ENCODE measurements at regions not wholly inside any gene's neighbourhood (a gene's known extent, or its start where the extent isn't known, plus 50 kb on each side); places are given as distances from the start of the nearest gene placed in this dataset.

- TF ChIP-seq E4F1 (CRISPR knock-in tag; IDR thresholded peaks at IDR 0.05; ENCODE audit: borderline replicate concordance) (no peak), HES1 (IDR thresholded peaks at IDR 0.05; ENCODE audit: low read depth) (peak; percentile 76), CBX5 (IDR thresholded peaks at IDR 0.05; ENCODE audit: borderline replicate concordance, low read depth) (no peak), NBN (IDR thresholded peaks at IDR 0.05; ENCODE audit: low read depth) (peak; percentile 76), ZNF24 (IDR thresholded peaks at IDR 0.05) (no peak; the same call in 1 of the 2 replicates), ZNF212 (CRISPR knock-in tag; IDR thresholded peaks at IDR 0.05) (no peak), MLX (CRISPR knock-in tag; conservative IDR thresholded peaks at IDR 0.05) (no peak), CBFB (CRISPR knock-in tag; IDR thresholded peaks at IDR 0.05) (0 out of 2 replicates have a peak, but pooled peaks have one; percentile 28), NR2F6 (CRISPR knock-in tag; IDR thresholded peaks at IDR 0.05) (no peak), ZNF384 (IDR thresholded peaks at IDR 0.05; ENCODE audit: low read depth, low read length) (no peak), PML (IDR thresholded peaks at IDR 0.05; ENCODE audit: low read length) (peak; percentile 86), ZNF41 (CRISPR knock-in tag; conservative IDR thresholded peaks at IDR 0.05) (no peak), ZFPM2 (CRISPR knock-in tag; IDR thresholded peaks at IDR 0.05) (no peak), EGR1 (conservative IDR thresholded peaks at IDR 0.05) (no peak), SRSF7 (optimal IDR thresholded peaks at IDR 0.05; ENCODE audit: low read depth, low read length) (no peak), SMAD1 (IDR thresholded peaks at IDR 0.05; ENCODE audit: low read depth, low read length, partially characterized antibody) (no peak)
Observed at GRCh38 chr15:81945014-81945615, 100.7 kb downstream of the MEX3B start (continued).
